ENCODE measurements at regions not wholly inside any gene's neighbourhood (a gene's known extent, or its start where the extent isn't known, plus 50 kb on each side); places are given as distances from the start of the nearest gene placed in this dataset.

GRCh38 chr6:163900570-163900969 is 486.1 kb downstream of the QKI start:
- H3K4me3 Mint-ChIP-seq = no peak overlapping the region
- no peak overlapping the region for H3K27ac Mint-ChIP-seq
- H3K9me3 Mint-ChIP-seq = no peaks in the 10 kb centered on the region
- no peak for DNase-seq (ENCODE audit: low spot score)
- no peaks in the 10 kb centered on the region for H3K36me3 Mint-ChIP-seq (ENCODE audit: low read depth)
- intact Hi-C loops (cut with micrococcal nuclease) = no loop called here
- no peaks in the 10 kb centered on the region for H3K4me1 Mint-ChIP-seq (ENCODE audit: low read depth)
- H3K27me3 Mint-ChIP-seq (ENCODE audit: insufficient read depth) = no peaks in the 10 kb centered on the region

DNA sequence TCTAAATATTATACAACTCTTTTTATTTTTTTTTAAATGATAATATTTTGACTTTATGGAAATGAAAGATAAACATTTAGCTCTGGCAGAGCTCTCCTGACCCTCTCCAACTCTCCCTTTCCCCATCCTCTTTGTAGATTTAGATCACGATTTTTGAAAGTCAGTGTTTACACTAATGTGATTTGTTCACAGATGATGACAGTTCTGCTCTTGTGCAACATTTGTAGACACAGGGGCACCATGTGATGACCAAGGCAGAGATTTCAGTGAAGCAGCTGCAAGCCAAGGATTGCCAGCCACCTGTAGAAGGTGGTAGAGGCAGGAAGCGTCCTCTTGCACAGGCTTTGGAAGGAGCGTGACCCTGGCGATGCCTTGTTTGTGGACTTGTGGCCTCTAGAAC is 483.2 kb downstream of the QKI start:
- Mint-ChIP-seq H3K4me3 (no peak overlapping the region), H3K4me1 (ENCODE audit: low read depth) (no peaks in the 10 kb centered on the region), H3K27me3 (ENCODE audit: insufficient read depth) (no peaks in the 10 kb centered on the region), H3K27ac (no peak overlapping the region), H3K36me3 (ENCODE audit: low read depth) (no peaks in the 10 kb centered on the region), H3K9me3 (no peaks in the 10 kb centered on the region)
- intact Hi-C loops (cut with micrococcal nuclease) = no loop called here
- DNase-seq (ENCODE audit: low spot score) = no peak

GRCh38 chr6:163897030-163897429 is 482.5 kb downstream of the QKI start:
- Mint-ChIP-seq H3K27ac (no peak overlapping the region), H3K4me3 (no peak overlapping the region), H3K36me3 (ENCODE audit: low read depth) (no peaks in the 10 kb centered on the region), H3K4me1 (ENCODE audit: low read depth) (no peaks in the 10 kb centered on the region), H3K9me3 (no peaks in the 10 kb centered on the region), H3K27me3 (ENCODE audit: insufficient read depth) (no peaks in the 10 kb centered on the region)
- intact Hi-C loops (cut with micrococcal nuclease) = no loop called here
- no peak for DNase-seq (ENCODE audit: low spot score)

DNA sequence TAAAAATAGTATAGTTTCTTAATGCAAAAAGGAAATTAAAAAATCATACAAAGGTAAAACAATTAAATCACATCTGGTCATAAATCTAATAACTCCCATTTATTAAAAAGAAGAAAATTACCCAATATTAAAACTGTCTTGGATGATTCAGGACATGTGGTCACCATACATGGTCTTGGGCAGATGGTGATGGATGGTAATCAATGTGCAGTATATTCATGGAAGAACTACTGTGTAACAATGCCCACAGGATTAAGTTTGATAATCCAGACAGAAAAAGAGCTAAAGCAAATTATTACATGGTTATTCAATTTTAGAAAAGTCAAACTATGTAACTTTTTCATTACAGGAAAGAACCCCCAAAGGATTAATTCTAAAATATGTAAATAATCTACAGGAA is 480.6 kb downstream of the QKI start:
- no peak overlapping the region for H3K27ac Mint-ChIP-seq
- DNase-seq (ENCODE audit: low spot score) = no peak
- intact Hi-C loops (cut with micrococcal nuclease) = no loop called here
- no peaks in the 10 kb centered on the region for H3K27me3 Mint-ChIP-seq (ENCODE audit: insufficient read depth)
- H3K4me1 Mint-ChIP-seq (ENCODE audit: low read depth) = no peaks in the 10 kb centered on the region
- H3K9me3 Mint-ChIP-seq = no peaks in the 10 kb centered on the region
- H3K36me3 Mint-ChIP-seq (ENCODE audit: low read depth) = no peaks in the 10 kb centered on the region
- H3K4me3 Mint-ChIP-seq = no peak overlapping the region

- Mint-ChIP-seq H3K27ac (no peak overlapping the region), H3K4me1 (ENCODE audit: low read depth) (no peaks in the 10 kb centered on the region), H3K4me3 (no peak overlapping the region), H3K9me3 (no peaks in the 10 kb centered on the region), H3K36me3 (ENCODE audit: low read depth) (no peaks in the 10 kb centered on the region), H3K27me3 (ENCODE audit: insufficient read depth) (no peaks in the 10 kb centered on the region)
- intact Hi-C loops (cut with micrococcal nuclease) = no loop called here
- DNase-seq (ENCODE audit: low spot score) = no peak
Observed at GRCh38 chr6:163893609-163894189, 479.2 kb downstream of the QKI start.

GRCh38 chr6:163892824-163893561 is 478.5 kb downstream of the QKI start:
- intact Hi-C loops (cut with micrococcal nuclease) = no loop called here
- Mint-ChIP-seq H3K4me3 (no peak overlapping the region), H3K4me1 (ENCODE audit: low read depth) (no peaks in the 10 kb centered on the region), H3K27ac (no peak overlapping the region), H3K27me3 (ENCODE audit: insufficient read depth) (no peaks in the 10 kb centered on the region), H3K36me3 (ENCODE audit: low read depth) (no peaks in the 10 kb centered on the region), H3K9me3 (no peaks in the 10 kb centered on the region)
- no peak for DNase-seq (ENCODE audit: low spot score)

- Mint-ChIP-seq H3K4me3 (no peak overlapping the region), H3K36me3 (ENCODE audit: low read depth) (no peaks in the 10 kb centered on the region), H3K27ac (no peak overlapping the region), H3K4me1 (ENCODE audit: low read depth) (no peaks in the 10 kb centered on the region), H3K27me3 (ENCODE audit: insufficient read depth) (no peaks in the 10 kb centered on the region), H3K9me3 (no peaks in the 10 kb centered on the region)
- intact Hi-C loops (cut with micrococcal nuclease) = no loop called here
- DNase-seq (ENCODE audit: low spot score) = no peak
Observed at GRCh38 chr6:163889904-163890514, 475.5 kb downstream of the QKI start.

- Mint-ChIP-seq H3K27me3 (ENCODE audit: insufficient read depth) (no peaks in the 10 kb centered on the region), H3K9me3 (no peaks in the 10 kb centered on the region), H3K36me3 (ENCODE audit: low read depth) (no peaks in the 10 kb centered on the region), H3K4me3 (no peak overlapping the region), H3K27ac (no peak overlapping the region), H3K4me1 (ENCODE audit: low read depth) (no peaks in the 10 kb centered on the region)
- intact Hi-C loops (cut with micrococcal nuclease) = no loop called here
- DNase-seq (ENCODE audit: low spot score) = no peak
Observed at GRCh38 chr6:163888030-163888819, 473.7 kb downstream of the QKI start.

GRCh38 chr6:163886428-163886827 is 471.9 kb downstream of the QKI start:
- Mint-ChIP-seq H3K36me3 (ENCODE audit: low read depth) (no peaks in the 10 kb centered on the region), H3K27me3 (ENCODE audit: insufficient read depth) (no peaks in the 10 kb centered on the region), H3K27ac (no peak overlapping the region), H3K9me3 (no peaks in the 10 kb centered on the region), H3K4me1 (ENCODE audit: low read depth) (no peaks in the 10 kb centered on the region), H3K4me3 (no peak overlapping the region)
- DNase-seq (ENCODE audit: low spot score) = no peak
- intact Hi-C loops (cut with micrococcal nuclease) = no loop called here

GRCh38 chr6:163883984-163884383 is 469.5 kb downstream of the QKI start:
- Mint-ChIP-seq H3K4me1 (ENCODE audit: low read depth) (no peaks in the 10 kb centered on the region), H3K9me3 (no peaks in the 10 kb centered on the region), H3K36me3 (ENCODE audit: low read depth) (no peaks in the 10 kb centered on the region), H3K27me3 (ENCODE audit: insufficient read depth) (no peaks in the 10 kb centered on the region), H3K27ac (no peak overlapping the region), H3K4me3 (no peak overlapping the region)
- DNase-seq (ENCODE audit: low spot score) = no peak
- intact Hi-C loops (cut with micrococcal nuclease) = no loop called here

DNA sequence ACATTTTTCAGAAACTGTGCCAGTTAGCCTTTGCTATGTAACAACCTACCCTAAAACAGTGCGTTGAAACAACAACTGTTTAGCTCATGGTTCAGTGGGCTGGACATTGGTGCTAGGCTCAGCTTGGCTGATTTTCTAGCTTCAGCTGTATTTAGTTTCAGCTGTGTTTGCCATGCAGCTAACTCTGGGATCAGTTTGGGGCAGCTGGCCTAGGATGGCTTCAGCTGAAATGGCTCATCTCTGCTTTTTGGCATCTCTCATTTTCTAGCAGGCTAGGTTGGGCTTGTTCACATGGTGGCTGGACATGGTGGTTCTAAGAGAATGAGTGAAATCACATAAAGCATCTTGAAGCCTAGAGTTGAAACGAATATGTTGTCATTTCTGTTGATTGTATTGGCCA is 464.2 kb downstream of the QKI start:
- intact Hi-C loops (cut with micrococcal nuclease) = no loop called here
- no peak overlapping the region for H3K4me3 Mint-ChIP-seq
- H3K36me3 Mint-ChIP-seq (ENCODE audit: low read depth) = no peaks in the 10 kb centered on the region

DNA sequence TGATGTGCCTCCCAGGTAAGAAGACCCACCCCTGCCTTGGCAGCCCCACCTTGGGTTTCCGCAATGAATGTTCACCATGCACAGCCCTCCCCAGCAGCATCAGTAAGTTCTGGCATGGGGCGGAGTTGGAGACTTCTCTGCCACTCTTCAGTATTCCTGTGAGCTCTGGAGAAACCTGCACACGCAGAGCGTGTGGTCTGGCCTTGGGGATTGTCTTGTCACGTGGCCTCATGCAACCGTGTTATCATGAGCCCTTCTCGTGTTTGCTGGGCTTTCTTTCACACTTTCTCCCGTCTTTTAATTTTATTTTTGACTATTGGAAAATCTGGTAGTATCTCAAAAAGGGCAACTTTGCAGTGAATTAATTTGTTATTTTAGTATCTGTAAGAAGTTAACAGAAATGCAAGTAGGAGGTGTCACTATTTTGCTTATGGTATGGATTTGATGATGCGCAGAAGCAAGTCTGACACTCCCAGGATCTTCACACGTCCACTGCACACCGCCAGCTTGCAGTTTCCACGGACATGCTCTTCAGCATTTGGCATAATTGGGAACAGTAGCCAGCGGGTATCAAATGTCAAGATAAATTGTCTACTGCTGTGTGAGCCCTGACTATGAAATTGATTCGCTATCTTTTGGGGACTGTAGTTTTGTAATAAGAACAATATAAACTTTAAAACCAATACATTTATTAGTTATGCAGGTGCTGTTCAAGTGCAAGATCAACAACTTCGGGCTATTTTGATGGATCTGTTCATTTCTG is 463.5 kb downstream of the QKI start:
- intact Hi-C loops (cut with micrococcal nuclease) = no loop called here
- no peak overlapping the region for H3K27ac Mint-ChIP-seq
- no peak for DNase-seq (ENCODE audit: low spot score)

More for the DNA sequence above, 464.2 kb downstream of the QKI start:
- no peak for DNase-seq (ENCODE audit: low spot score)
- no peaks in the 10 kb centered on the region for H3K4me1 Mint-ChIP-seq (ENCODE audit: low read depth)
- H3K9me3 Mint-ChIP-seq = no peaks in the 10 kb centered on the region
- no peak overlapping the region for H3K27ac Mint-ChIP-seq
- no peaks in the 10 kb centered on the region for H3K27me3 Mint-ChIP-seq (ENCODE audit: insufficient read depth)

More for the DNA sequence above, 463.5 kb downstream of the QKI start:
- H3K27me3 Mint-ChIP-seq (ENCODE audit: insufficient read depth) = peaks cover 1% of the 10 kb centered on the region
- H3K4me3 Mint-ChIP-seq = no peak overlapping the region
- H3K36me3 Mint-ChIP-seq (ENCODE audit: low read depth) = no peaks in the 10 kb centered on the region
- H3K9me3 Mint-ChIP-seq = no peaks in the 10 kb centered on the region
- H3K4me1 Mint-ChIP-seq (ENCODE audit: low read depth) = no peaks in the 10 kb centered on the region
